H1 (cell line): ENCODE measurements at regions not wholly inside any gene's neighbourhood (a gene's known extent, or its start where the extent isn't known, plus 50 kb on each side); places are given as distances from the start of the nearest gene placed in this dataset.

Source experiments
- CTBP2 ChIP-seq: IDR thresholded peaks from 2 replicates; pipeline ENCODE4 v1.7.0; 2011; ENCODE audit warnings: borderline replicate concordance, mild to moderate bottlenecking, moderate library complexity, mixed read lengths, low read length; ENCODE audit not compliant: insufficient read depth, insufficient read length
- CTCF ChIP-seq, 3 experiments: IDR thresholded peaks; 1 replicate in 2 of 3; 2 replicates in 1 of 3; pipeline versions ENCODE4 v1.5.1 to v1.6.1; 2011; ENCODE audit warnings: low read length in 3 of 3, mild to moderate bottlenecking in 3 of 3, inconsistent platforms in 2 of 3, low read depth in 1 of 3, moderate library complexity in 1 of 3; ENCODE audit not compliant: insufficient read depth in 1 of 3; ENCODE audit errors: control extremely low read depth in 1 of 3
- KDM5A ChIP-seq: fragments of 200-600 bp; IDR thresholded peaks from 2 replicates; pipeline ENCODE4 v1.7.1; 2012; ENCODE audit warnings: mild to moderate bottlenecking, low read length, inconsistent platforms, mixed read lengths
- NRF1 ChIP-seq: IDR thresholded peaks from 2 replicates; pipeline ENCODE4 v1.6.1; 2011; ENCODE audit warnings: mild to moderate bottlenecking, low read depth, low read length, improper control_type of control experiment
- POU5F1 ChIP-seq: IDR thresholded peaks from 2 replicates; pipeline ENCODE4 v1.6.1; 2011; ENCODE audit warnings: low read depth, mild to moderate bottlenecking, low read length, moderate library complexity
- RAD21 ChIP-seq, 2 experiments: IDR thresholded peaks in 1 of 2; conservative IDR thresholded peaks in 1 of 2; 2 replicates each; pipeline ENCODE4 v1.6.1; 2011; ENCODE audit warnings: low read depth in 2 of 2, low read length in 2 of 2, improper control_type of control experiment in 1 of 2, inconsistent platforms in 1 of 2, mild to moderate bottlenecking in 1 of 2, moderate library complexity in 1 of 2
- SIN3A ChIP-seq, 2 experiments: IDR thresholded peaks in 1 of 2; conservative IDR thresholded peaks in 1 of 2; 2 replicates each; pipeline ENCODE4 v1.6.1; 2011 to 2012; ENCODE audit warnings: low read length in 2 of 2, improper control_type of control experiment in 1 of 2, low read depth in 1 of 2, mild to moderate bottlenecking in 1 of 2
- SIRT6 ChIP-seq: IDR thresholded peaks from one replicate; pipeline ENCODE4 v1.7.1; 2012; ENCODE audit warnings: low read length, inconsistent platforms
- YY1 ChIP-seq: IDR thresholded peaks from 2 replicates; pipeline ENCODE4 v1.6.1; 2011; ENCODE audit warnings: low read depth, mild to moderate bottlenecking, low read length

- TF ChIP-seq KDM5A (no peak), SIRT6 (no peak), YY1 (peak; percentile 86), POU5F1 (no peak), CTBP2 (no peak), RAD21 (IDR thresholded peaks at IDR 0.05 in 1 of 2, conservative IDR thresholded peaks at IDR 0.05 in 1 of 2; ENCODE audit: low read depth in 2 of 2, low read length in 2 of 2) (peak; percentile 94 to 98), SIN3A (conservative IDR thresholded peaks at IDR 0.05 in 1 of 2, IDR thresholded peaks at IDR 0.05 in 1 of 2; ENCODE audit: low read depth in 1 of 2, low read length in 2 of 2) (no peak), NRF1 (peak; percentile 74), CTCF (IDR thresholded peaks at IDR 0.05; ENCODE audit: control extremely low read depth in 1 of 3, insufficient read depth in 1 of 3, low read depth in 1 of 3, low read length in 3 of 3) (peak; percentile 94 to 98 (median 95))
Measured at GRCh38 chr1:207963427-207964194, 52.7 kb upstream of the CD34 start (continued).
